ENCODE measurements at regions not wholly inside any gene's neighbourhood (a gene's known extent, or its start where the extent isn't known, plus 50 kb on each side); places are given as distances from the start of the nearest gene placed in this dataset.

- H3K9me3 ChIP-seq (ENCODE audit: control insufficient read depth, insufficient read depth, low read depth, low read length), result no peaks in the 10 kb centered on the region
- no peaks in the 10 kb centered on the region for H3K36me3 ChIP-seq (ENCODE audit: control insufficient read depth, insufficient read depth, low read length)
- no peaks in the 10 kb centered on the region for H4K20me1 ChIP-seq (ENCODE audit: control insufficient read depth, extremely low read depth, insufficient read depth, low read length)
- no peak overlapping the region for H3K4me3 ChIP-seq (replicated peaks in 1 of 4; ENCODE audit: control extremely low read depth in 1 of 4, insufficient read depth in 1 of 4, low read depth in 3 of 4, low read length in 4 of 4)
- TF ChIP-seq EZH2 (IDR thresholded peaks at IDR 0.05; ENCODE audit: low read length, missing control alignments), result no peak
- TF ChIP-seq, protein P1, sequence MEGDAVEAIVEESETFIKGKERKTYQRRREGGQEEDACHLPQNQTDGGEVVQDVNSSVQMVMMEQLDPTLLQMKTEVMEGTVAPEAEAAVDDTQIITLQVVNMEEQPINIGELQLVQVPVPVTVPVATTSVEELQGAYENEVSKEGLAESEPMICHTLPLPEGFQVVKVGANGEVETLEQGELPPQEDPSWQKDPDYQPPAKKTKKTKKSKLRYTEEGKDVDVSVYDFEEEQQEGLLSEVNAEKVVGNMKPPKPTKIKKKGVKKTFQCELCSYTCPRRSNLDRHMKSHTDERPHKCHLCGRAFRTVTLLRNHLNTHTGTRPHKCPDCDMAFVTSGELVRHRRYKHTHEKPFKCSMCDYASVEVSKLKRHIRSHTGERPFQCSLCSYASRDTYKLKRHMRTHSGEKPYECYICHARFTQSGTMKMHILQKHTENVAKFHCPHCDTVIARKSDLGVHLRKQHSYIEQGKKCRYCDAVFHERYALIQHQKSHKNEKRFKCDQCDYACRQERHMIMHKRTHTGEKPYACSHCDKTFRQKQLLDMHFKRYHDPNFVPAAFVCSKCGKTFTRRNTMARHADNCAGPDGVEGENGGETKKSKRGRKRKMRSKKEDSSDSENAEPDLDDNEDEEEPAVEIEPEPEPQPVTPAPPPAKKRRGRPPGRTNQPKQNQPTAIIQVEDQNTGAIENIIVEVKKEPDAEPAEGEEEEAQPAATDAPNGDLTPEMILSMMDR (conservative IDR thresholded peaks at IDR 0.05 in 1 of 2, IDR thresholded peaks at IDR 0.05 in 1 of 2; ENCODE audit: low read depth in 1 of 2, low read length in 2 of 2), result no peak
- DNase-seq (ENCODE audit: low read depth in 2 of 2), result no peak
- no peaks in the 10 kb centered on the region for H3K4me1 ChIP-seq (ENCODE audit: control insufficient read depth, extremely low read depth, insufficient read depth, low read length)
- H2AFZ ChIP-seq (ENCODE audit: low read length), result no peak overlapping the region
- H3K27ac ChIP-seq (ENCODE audit: insufficient read depth, low read length), result no peak overlapping the region
- no peak overlapping the region for H3K4me2 ChIP-seq (ENCODE audit: extremely low read depth, insufficient read depth, low read length)
- no peak overlapping the region for H3K9ac ChIP-seq (ENCODE audit: insufficient read depth, low read length)
- H3K79me2 ChIP-seq (ENCODE audit: control insufficient read depth, insufficient read depth, low read length), result no peaks in the 10 kb centered on the region
- no peaks in the 10 kb centered on the region for H3K27me3 ChIP-seq (ENCODE audit: control insufficient read depth, insufficient read depth, low read length)
Observed at GRCh38 chr4:53801373-53801772, 210.1 kb upstream of the LNX1 start.

DNA sequence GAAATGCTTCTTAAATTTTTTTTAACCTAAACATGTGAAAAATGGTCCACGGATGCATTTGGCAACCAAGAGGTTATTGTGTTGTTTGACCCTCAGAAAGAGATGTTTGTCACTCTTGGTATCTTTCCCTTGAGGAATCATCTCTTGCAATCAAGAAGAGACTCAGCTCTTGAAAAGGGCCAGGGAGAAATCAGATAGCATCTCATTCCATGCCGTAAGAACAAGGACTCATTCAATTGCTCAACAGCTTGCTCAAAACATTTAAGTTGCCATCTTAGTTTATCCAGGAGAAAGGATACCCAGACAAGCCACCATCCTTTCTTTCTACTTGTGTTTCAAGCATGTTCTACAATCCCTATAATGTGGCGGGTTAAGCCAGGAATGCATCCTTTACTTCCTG is 209.5 kb upstream of the LNX1 start:
- Histone ChIP-seq H4K20me1 (ENCODE audit: control insufficient read depth, extremely low read depth, insufficient read depth, low read length) (no peaks in the 10 kb centered on the region), H3K9ac (ENCODE audit: insufficient read depth, low read length) (no peak overlapping the region), H3K4me1 (ENCODE audit: control insufficient read depth, extremely low read depth, insufficient read depth, low read length) (no peaks in the 10 kb centered on the region), H3K4me3 (replicated peaks in 1 of 4; ENCODE audit: control extremely low read depth in 1 of 4, insufficient read depth in 1 of 4, low read depth in 3 of 4, low read length in 4 of 4) (no peak overlapping the region), H3K27me3 (ENCODE audit: control insufficient read depth, insufficient read depth, low read length) (no peaks in the 10 kb centered on the region), H3K9me3 (ENCODE audit: control insufficient read depth, insufficient read depth, low read depth, low read length) (no peaks in the 10 kb centered on the region), H2AFZ (ENCODE audit: low read length) (no peak overlapping the region), H3K36me3 (ENCODE audit: control insufficient read depth, insufficient read depth, low read length) (no peaks in the 10 kb centered on the region), H3K79me2 (ENCODE audit: control insufficient read depth, insufficient read depth, low read length) (no peaks in the 10 kb centered on the region), H3K27ac (ENCODE audit: insufficient read depth, low read length) (no peak overlapping the region), H3K4me2 (ENCODE audit: extremely low read depth, insufficient read depth, low read length) (no peak overlapping the region)
- TF ChIP-seq EZH2 (IDR thresholded peaks at IDR 0.05; ENCODE audit: low read length, missing control alignments), result no peak
- TF ChIP-seq, protein P1 (conservative IDR thresholded peaks at IDR 0.05 in 1 of 2, IDR thresholded peaks at IDR 0.05 in 1 of 2; ENCODE audit: low read depth in 1 of 2, low read length in 2 of 2), result no peak
- no peak for DNase-seq (ENCODE audit: low read depth in 2 of 2)

- TF ChIP-seq, protein P1 (conservative IDR thresholded peaks at IDR 0.05 in 1 of 2, IDR thresholded peaks at IDR 0.05 in 1 of 2; ENCODE audit: low read depth in 1 of 2, low read length in 2 of 2), result no peak
- no peak for TF ChIP-seq EZH2 (IDR thresholded peaks at IDR 0.05; ENCODE audit: low read length, missing control alignments)
- Histone ChIP-seq H3K4me1 (ENCODE audit: control insufficient read depth, extremely low read depth, insufficient read depth, low read length) (no peaks in the 10 kb centered on the region), H3K79me2 (ENCODE audit: control insufficient read depth, insufficient read depth, low read length) (no peaks in the 10 kb centered on the region), H2AFZ (ENCODE audit: low read length) (no peak overlapping the region), H3K27me3 (ENCODE audit: control insufficient read depth, insufficient read depth, low read length) (no peaks in the 10 kb centered on the region), H3K4me3 (replicated peaks in 1 of 4; ENCODE audit: control extremely low read depth in 1 of 4, insufficient read depth in 1 of 4, low read depth in 3 of 4, low read length in 4 of 4) (no peak overlapping the region), H3K36me3 (ENCODE audit: control insufficient read depth, insufficient read depth, low read length) (no peaks in the 10 kb centered on the region), H3K27ac (ENCODE audit: insufficient read depth, low read length) (no peak overlapping the region), H4K20me1 (ENCODE audit: control insufficient read depth, extremely low read depth, insufficient read depth, low read length) (no peaks in the 10 kb centered on the region), H3K4me2 (ENCODE audit: extremely low read depth, insufficient read depth, low read length) (no peak overlapping the region), H3K9ac (ENCODE audit: insufficient read depth, low read length) (no peak overlapping the region), H3K9me3 (ENCODE audit: control insufficient read depth, insufficient read depth, low read depth, low read length) (no peaks in the 10 kb centered on the region)
- DNase-seq (ENCODE audit: low read depth in 2 of 2), result no peak
Observed at GRCh38 chr4:53793096-53793495, 201.8 kb upstream of the LNX1 start.
